GM18909 (cell line): ENCODE measurements at regions not wholly inside any gene's neighbourhood (a gene's known extent, or its start where the extent isn't known, plus 50 kb on each side); places are given as distances from the start of the nearest gene placed in this dataset.

Experiments used
- ATAC-seq: cut with Tn5 transposase; IDR thresholded peaks from one replicate; pipeline ENCODE4 v1.9.1; 2021; ENCODE audit warnings: mild to moderate bottlenecking; ENCODE audit not compliant: unreplicated experiment, poor library complexity

DNA sequence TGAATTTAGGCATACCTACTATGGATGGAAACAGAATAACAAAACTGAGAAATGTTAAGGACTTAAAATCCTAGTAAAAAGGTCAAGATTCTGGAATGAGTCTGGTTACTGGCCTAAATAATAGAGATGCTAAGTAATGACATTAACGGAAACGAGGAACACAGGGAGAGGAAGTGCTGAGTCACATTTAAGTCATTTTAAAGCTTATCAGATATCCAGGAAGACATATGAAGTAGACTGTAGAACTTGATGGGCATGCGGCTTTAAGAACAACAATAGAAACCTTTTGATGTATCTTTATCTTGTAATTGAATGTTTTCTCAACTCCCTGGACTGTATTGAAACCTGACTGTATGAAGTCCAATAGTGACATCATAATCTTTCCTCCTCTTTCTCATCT is 1251.4 kb upstream of the CDH6 start:
- ATAC-seq: no peak

DNA sequence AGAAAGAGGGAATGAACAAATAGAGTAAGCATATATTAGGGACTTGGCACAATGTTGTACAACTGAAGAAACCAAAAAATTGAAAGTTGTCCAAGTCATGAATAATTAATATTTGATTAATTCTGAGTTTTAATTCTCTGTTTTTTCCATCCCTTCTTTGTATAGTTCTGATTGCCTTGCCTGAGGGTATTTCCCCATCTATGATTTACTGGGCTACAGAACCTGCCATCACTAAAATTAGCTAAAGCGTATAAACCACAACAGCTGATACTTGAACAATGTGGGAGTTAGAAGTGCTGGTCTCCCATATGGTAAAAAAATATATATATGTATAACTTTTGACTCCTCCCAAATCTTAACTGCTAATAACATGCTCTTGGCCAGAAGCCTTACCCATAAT is 1253.5 kb upstream of the CDH6 start:
- no peak for ATAC-seq

DNA sequence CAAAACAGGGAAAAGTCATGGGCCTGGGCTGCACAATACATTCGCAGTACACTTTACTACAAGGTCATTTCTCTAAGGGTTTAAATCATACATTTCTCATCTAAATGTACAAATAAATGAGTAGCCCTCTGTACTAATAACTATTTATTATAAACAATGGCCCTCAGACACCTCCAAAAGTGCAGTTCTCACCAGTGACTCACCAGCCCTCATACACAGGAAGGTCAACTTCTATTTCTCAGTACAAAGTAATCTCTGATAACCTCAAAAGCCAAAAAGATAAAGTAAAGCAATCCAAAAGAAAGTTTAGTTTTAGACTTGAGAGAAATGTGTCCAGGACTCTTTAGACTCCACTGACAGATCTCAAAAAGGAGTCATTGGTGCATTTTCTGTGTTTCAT is 1258.1 kb upstream of the CDH6 start:
- no peak for ATAC-seq

DNA sequence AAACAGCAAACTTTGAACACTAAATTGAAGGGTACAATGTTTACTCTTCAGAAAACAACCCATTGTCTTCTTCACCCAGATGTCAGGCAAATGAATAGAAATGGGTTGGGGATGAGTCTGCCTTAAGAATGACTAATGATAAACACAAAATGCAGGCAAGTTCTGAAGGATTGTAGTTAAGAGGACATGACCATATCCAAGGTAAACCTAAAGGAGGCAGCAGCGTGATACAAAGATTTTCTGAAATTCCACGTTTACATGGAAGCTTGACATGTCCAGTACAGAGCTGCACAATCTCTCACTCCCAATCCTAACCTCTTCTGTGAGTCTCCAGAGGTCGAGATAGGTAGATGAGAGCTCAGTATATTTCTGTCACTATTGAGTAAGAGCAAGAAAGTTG is 1263.2 kb upstream of the CDH6 start:
- no peak for ATAC-seq

DNA sequence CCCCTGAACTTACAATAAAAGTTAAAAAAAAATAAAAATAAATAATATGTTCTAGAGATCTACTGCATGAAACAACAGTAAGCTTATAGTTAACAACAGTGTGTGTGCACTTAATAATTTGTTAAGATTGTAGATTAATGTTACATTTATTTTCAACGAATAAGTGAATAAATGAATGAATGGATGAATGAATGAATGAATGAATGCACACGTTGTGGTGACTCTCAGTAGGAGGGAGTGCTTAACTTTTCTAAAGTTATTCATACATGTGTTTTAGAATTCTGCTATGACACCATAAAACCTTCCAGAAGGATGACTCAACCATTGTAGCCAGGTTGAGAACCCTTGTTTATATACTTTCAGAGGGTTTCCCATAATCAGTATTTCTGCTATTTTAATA is 1269.4 kb upstream of the CDH6 start:
- ATAC-seq: no peak

DNA sequence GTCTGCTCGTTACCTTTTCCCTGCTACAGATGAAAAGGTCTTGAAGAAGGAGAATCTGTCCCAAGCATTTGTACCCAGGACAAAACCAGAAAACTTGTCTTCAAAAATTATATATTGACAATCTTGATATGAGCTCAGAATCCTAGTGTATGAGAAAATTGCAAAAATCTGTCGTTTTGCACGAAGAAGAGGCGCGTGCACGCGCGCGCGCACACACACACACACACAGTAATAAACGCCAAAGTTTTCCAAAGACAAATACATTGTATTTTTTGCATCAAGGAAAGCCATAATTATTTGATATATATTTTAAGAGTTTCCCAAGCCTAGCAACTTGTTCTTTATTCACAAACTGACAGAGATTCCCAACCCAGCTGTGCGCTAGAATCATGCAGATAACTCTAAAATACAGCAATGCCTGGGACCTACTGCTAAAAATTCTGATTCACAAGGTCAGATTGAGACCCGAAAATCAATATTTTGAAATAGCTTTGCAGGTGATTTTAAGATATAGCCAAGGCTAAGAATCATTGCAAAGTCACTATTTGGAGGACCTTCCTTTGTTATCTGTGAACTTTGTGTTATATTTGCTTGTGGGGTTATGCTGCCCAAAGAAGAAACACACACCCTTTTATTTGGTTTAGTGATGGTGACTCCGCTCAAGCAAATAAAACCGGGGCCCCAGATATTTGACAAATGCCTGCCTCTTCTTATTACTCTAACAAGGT is 1287.7 kb upstream of the CDH6 start:
- ATAC-seq: no peak

DNA sequence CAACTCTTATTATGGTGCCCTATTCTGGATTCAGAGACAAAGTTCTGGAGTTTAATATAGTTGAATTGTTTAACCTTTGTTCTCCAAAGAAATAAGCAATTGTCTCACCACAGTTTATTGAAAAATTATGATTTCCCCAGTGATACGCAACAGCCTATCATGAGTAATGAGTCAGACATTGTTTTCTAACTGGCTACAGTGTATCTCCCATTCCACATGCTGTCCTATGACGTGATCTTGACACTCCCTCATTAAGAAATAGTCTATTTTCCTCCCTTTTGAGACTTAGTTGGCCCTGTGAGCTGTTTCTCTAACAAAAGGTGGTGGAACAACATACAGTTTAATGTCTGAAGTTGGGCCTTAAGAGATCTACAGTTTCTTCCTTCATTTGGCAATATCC is 1290.6 kb upstream of the CDH6 start:
- ATAC-seq: no peak

DNA sequence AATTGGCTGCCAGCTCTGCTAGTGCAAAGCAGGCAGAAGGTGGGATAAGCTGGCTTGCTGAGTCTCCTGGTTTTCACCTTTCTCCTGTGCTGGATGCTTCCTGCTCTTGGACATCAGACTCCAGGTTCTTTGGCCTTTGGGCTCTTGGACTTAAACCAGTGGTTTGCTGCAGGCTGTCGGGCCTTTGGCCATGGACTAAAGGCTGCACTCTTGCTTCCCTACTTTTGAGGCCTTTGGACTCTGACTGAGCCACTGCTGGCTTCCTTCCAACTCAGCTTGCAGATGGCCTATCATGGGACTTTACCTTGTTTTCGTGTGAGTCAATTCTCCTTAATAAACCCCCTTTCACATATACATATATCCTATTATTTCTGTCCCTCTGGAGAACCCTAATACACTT is 1293.9 kb upstream of the CDH6 start:
- no peak for ATAC-seq

DNA sequence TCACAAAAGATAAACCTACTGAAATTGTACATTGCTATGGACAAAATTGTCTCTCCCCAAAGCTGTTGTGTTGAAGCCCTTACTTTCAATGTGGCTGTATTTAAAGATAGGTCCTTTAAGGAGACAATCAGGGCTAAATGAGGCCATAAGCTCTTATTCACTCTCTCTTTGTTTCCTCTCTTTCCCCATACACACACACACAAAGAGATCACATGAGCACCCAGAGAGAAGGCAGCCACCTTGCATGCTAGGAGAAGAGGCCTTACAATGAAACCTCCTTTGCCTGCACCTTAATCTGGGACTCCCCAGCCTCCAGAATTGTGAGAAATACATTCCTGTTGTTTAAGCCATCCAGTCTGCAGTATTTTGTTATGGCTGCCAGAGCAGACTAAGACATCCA is 1295.6 kb upstream of the CDH6 start:
- no peak for ATAC-seq

DNA sequence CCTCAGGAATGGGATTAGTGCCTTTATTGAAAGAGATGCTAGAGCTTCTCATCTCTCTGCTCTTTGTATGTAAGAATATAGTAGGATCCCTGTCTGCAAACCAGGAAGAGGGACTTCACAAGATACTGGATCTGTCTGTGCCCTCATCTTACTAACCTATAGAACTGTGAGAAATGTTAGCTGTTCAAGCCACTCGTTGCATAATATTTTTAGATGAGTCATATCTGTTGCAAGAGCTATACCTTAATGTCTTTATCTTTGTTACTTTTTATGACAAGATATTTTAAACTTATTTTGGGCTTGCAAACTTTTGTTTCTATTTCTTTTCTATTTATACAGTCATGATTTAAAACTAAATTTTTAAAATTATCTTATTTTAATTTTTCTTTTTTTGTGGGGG is 1296.8 kb upstream of the CDH6 start:
- ATAC-seq: no peak

DNA sequence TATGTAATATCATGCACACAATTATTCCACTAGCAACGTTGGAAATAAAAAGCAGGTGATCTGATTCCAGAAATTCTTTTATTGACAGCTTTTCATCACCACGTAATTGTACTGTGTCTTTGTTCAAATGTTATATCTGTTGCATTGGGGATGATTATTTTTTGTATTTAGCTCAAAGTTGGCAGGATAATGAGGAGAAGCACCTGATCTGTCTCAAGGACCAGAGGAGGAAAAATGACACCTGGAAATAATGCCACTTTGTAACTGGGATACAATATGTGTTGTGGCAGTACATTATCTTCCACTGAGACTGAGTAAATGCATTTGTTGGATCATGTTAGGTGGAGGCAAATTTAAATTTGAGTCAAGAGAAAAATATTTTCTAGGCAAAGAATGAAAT is 1298.8 kb upstream of the CDH6 start:
- no peak for ATAC-seq

DNA sequence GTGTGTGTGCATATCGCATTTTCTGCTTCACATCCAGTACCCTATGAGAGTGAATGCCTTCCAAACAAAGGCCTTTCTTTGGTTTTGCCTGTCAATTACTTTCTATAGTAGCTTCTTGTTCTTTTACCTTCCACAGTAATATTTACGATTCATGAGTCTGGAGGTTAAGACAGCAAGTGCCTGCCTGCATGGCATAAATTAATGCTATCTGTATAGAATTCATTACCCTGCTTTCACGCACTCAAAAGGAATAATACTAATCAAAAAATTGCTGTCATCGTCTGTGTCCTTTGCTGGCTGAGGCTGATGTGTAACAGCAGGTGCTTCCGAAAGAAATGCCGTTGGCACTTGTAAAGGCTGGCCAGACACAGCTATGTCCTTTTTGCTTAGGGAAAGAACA is 1304.4 kb upstream of the CDH6 start:
- no peak for ATAC-seq

DNA sequence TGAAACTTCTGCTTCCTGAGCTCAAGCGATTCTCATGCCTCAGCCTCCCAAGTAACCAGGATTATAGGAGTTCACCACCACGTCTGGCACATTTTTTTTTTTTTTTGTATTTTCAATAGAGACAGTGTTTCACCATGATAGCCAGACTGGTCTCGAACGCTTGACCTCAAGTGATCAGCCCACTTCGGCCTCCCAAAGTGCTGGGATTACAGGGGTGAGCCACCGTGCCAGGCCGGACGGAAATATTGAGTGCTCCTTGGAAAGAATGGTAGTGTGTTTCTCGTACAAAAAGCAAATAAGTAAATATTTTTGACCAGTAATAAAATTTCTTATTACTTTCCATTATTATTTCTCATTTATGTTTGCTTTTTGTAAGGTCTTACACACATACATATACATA is 1307.9 kb upstream of the CDH6 start:
- ATAC-seq: no peak

DNA sequence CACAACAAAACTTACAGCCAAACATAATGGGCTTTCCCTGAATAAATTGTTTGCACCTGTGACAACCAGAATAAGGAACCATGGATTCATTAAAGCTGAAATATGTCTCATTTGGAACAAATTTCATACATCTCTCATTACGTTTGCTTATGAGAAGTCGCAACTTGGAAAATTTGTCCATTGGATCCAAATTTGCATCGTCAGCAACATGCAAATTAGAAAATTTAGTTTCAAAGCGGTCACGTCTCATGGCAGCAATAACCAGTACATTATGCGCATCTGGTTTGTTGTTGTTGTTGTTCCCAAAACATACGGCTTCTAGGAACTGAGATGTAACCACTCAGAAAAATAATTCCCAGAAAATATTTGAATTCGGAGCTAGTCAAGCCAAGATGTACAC is 1311.5 kb upstream of the CDH6 start:
- no peak for ATAC-seq

DNA sequence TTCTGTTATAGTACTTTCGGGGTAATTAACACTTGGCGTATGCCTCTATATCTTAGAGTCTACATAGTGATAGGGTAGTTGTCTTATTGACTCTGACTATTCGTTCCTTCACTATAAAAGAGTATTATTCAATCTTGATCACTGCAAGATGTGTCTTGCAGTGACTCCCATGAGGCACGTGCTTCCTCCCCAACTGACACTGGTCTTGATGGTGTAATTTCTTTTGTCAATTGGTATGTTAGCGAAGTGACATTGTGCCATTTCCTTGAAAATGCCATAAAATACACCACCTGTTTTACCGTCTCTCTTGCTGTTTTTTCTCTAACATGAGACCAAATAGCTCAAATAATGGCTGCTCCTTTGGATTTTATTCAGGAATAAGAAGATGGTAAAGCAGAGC is 1314.1 kb upstream of the CDH6 start:
- no peak for ATAC-seq

DNA sequence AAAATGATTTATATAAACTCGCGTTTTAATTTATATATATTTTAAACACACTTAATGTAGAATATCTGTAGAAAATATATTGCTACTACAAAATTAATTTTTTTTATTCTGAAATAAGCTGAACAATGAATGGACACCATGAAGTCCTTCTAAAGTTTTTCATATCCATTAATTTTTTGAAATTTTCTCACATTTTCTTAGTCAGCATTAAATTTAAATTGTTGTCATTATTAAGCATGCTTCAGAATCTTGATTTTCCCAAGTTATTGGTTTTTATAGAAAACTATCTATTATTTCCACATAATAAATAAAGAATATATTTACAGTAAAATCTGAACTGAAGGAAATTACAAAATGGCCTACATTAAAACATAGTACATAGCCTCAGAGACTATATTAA is 1314.9 kb upstream of the CDH6 start:
- no peak for ATAC-seq

DNA sequence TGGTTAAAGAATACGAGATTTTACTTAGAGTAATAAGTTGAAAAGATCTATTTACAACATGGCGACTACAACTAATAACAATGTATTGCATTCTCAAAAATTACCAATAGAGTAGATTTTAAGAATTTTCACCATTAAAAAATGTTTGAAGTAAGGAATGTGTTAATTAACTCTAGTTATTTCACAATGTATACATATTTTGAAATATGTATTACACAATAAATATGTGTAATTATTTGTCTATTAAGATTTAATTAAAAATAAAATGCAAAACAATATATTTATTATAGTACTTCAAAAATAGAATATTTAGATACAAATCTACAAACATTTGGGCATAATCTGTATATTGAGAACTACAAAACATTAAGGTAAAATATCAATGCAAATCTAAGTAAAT is 1326.3 kb upstream of the CDH6 start:
- no peak for ATAC-seq

DNA sequence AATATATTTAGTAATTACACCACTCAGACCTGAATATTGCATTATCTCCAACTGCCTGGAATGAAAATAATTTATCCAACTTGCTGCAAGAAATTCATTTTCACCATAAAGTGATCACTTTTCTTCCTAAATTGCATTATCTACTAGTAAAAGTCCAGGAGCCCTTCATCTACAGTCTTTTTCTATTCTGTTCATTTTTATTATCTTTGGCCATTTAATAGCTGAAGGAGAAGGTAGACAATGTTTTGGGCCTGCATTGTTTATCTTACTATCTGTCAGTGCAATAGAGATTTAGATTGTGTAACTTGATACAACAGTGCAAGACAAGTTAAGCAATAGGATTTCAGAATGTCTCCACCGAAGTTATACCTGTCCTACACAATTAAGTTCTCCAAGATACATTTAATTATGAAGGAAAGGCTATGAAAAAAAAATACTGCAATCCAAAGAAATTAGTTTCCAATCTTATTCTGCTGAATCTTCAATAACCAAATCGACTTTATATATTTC is 1339.7 kb upstream of the CDH6 start:
- no peak for ATAC-seq

DNA sequence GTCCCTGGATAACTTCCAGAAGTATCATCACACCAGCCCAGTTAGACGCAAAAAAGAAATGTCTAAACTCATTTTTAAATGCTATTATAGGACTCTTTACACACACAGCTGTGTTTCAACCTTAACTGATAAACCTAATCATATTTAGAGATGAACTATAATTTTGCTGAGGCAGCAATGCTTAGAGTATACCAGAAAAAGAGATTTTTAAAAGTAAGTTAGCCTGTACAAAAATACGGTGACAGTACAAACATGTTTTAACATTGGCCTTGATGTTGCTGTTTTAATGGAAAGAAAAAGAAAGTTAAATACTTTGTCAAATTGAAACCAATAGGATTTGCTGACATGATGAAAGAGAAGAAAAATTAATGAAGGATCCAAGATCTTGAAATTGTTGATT is 1341.2 kb upstream of the CDH6 start:
- no peak for ATAC-seq

DNA sequence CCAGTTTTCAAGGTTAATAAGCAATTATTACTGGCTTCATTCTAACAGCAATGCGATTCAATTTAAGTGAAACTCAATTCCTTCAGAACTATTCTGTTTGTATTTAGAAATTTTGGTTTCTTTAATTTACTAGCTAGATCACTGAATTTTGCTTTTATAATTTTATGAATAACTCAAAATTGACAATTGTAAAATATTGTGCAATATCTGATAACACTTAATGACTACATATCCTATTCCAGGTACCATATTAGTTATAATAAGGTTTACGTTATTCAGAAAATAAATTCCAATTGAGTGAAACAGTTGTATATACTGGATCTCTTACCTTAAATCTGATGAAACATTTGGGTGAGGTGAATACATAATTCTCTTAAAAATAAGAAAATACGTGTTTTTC is 1348.3 kb upstream of the CDH6 start:
- ATAC-seq: no peak

DNA sequence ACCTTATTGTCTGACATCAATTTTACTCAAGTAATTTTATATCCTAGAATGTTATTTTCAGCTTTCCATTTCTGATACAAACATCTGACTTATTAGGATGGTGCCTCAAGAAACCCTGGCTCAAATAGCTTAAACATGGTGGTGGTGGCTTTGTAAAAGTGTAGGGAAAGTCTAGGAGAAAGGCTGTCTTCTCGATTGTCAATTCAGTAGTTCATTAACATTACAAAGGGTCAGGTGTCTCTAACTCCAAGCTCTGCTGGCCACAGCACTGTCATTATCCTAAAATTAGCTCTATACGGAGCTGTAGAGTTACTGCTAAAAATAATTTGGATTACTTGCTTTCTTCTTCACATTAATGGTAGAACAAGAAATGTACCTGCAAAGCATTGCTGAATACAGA is 1360.1 kb upstream of the CDH6 start:
- ATAC-seq: no peak

DNA sequence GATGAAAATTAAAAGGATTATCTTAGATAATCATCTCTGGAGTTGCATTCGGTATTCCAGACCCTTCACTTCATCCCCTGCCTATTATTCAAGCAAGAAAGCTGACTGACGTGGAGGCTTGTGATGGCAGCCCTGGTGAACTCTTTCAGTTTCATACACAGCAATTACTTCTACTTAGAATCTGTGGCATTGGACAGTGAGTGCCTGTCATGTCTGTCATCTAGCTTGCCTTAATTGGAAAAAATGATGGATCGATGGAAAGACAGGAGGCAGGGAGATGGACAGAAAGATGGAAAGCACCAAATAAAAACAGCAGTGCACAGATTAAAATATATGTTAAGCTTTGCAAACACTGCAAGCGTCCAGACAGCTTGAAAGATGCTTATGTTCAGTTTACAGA is 1371.0 kb upstream of the CDH6 start:
- ATAC-seq: no peak
